A673 (cell line): ENCODE measurements at regions not wholly inside any gene's neighbourhood (a gene's known extent, or its start where the extent isn't known, plus 50 kb on each side); places are given as distances from the start of the nearest gene placed in this dataset.

Experiments
- BruUV-seq: library from RNA; stranded (reverse); fragments of 400-500 nt; replicated peaks from 2 replicates; lab custom pipeline; 2021; lab: Mats Ljungman, UMichigan
- CTCF ChIA-PET: fragments of 300-600 bp; sonication (Branson Sonifier 250); formaldehyde crosslinking; loops from one replicate; lab custom pipeline; 2022; ENCODE audit warnings: antibody characterized with exemption; lab: Charles Lee
- POLR2A ChIA-PET: fragments of 300-600 bp; sonication (Branson Sonifier 250); formaldehyde crosslinking; loops from one replicate; lab custom pipeline; 2022; ENCODE audit warnings: antibody characterized with exemption; ENCODE audit not compliant: low non-redundant PET; lab: Charles Lee
- DNase-seq: peaks from one replicate; pipeline ENCODE4 v3.0.0-alpha.2; 2015; ENCODE audit warnings: low spot score
- H3K27ac ChIP-seq: fragments of 200-600 bp; sonication (generic); 2 replicates; pipeline ENCODE4 v1.5.1; 2016; ENCODE audit warnings: mixed run types, low read depth, mild to moderate bottlenecking, mixed read lengths, antibody characterized with exemption, low read length; ENCODE audit not compliant: poor library complexity, severe bottlenecking
- H3K27me3 ChIP-seq: fragments of 200-600 bp; sonication (generic); replicated peaks from 2 replicates; pipeline ENCODE4 v1.6.1; 2017; ENCODE audit warnings: mixed run types, low read depth, mild to moderate bottlenecking, mixed read lengths, antibody characterized with exemption, low read length; ENCODE audit not compliant: insufficient read depth, poor library complexity
- H3K36me3 ChIP-seq: fragments of 200-600 bp; sonication (generic); 2 replicates; pipeline ENCODE4 v1.6.1; 2016; ENCODE audit warnings: mixed run types, mild to moderate bottlenecking, mixed read lengths, antibody characterized with exemption, low read length; ENCODE audit not compliant: insufficient read depth, poor library complexity, severe bottlenecking
- H3K4me1 ChIP-seq: fragments of 200-600 bp; sonication (generic); 2 replicates; pipeline ENCODE4 v1.6.1; 2017; ENCODE audit warnings: mixed run types, mild to moderate bottlenecking, mixed read lengths, antibody characterized with exemption, low read length; ENCODE audit not compliant: insufficient read depth, poor library complexity, severe bottlenecking
- H3K4me3 ChIP-seq: fragments of 200-600 bp; sonication (generic); 2 replicates; pipeline ENCODE4 v1.5.1; 2016; ENCODE audit warnings: low read depth, mixed run types, mild to moderate bottlenecking, mixed read lengths, low read length; ENCODE audit not compliant: poor library complexity, severe bottlenecking
- H3K9me3 ChIP-seq: fragments of 200-600 bp; sonication (generic); 2 replicates; pipeline ENCODE4 v1.6.1; 2016; ENCODE audit warnings: mixed run types, low read depth, mild to moderate bottlenecking, mixed read lengths, antibody characterized with exemption, low read length; ENCODE audit not compliant: poor library complexity, severe bottlenecking
- CTCF ChIP-seq: fragments of 300-800, 200-600 bp; sonication (generic); conservative IDR thresholded peaks from 2 replicates; pipeline ENCODE4 v1.5.1; 2017; ENCODE audit warnings: low read depth, mild to moderate bottlenecking, antibody characterized with exemption, low read length, moderate library complexity, mixed read lengths
- EZH2 ChIP-seq: fragments of 200-600 bp; sonication (generic); IDR thresholded peaks from 2 replicates; pipeline ENCODE4 v1.6.1; 2017; ENCODE audit warnings: borderline replicate concordance, low read depth, mild to moderate bottlenecking, mixed read lengths, antibody characterized with exemption, low read length; ENCODE audit not compliant: poor library complexity, severe bottlenecking
- intact Hi-C: fragments of 100-400 bp; cut with micrococcal nuclease; formaldehyde crosslinking; loops from one replicate; pipeline ENCODE4 v1.10.0; 2022; ENCODE audit not compliant: unreplicated experiment

GRCh38 chr1:118488787-118489186 lies 303.8 kb upstream of the SPAG17 start:
- Histone ChIP-seq H3K27me3 (no peaks in the 10 kb centered on the region), H3K27ac (no peak overlapping the region), H3K4me3 (no peak overlapping the region), H3K4me1 (peaks cover 3% of the 10 kb centered on the region), H3K9me3 (no peaks in the 10 kb centered on the region), H3K36me3 (no peaks in the 10 kb centered on the region)
- POLR2A ChIA-PET = no interaction called here
- BruUV-seq = no TSS peak
- CTCF ChIA-PET = no interaction called here
- no peak for DNase-seq
- TF ChIP-seq EZH2 (no peak), CTCF (no peak)
- intact Hi-C loops = no loop called here

- intact Hi-C loops = no loop called here
- H3K9me3 ChIP-seq = no peaks in the 10 kb centered on the region
- TF ChIP-seq CTCF (no peak), EZH2 (no peak)
Observed at GRCh38 chr1:118487932-118488331, 302.9 kb upstream of the SPAG17 start.

GRCh38 chr1:118487091-118487490 lies 302.1 kb upstream of the SPAG17 start:
- no peak overlapping the region for H3K27ac ChIP-seq
- ChIA-PET CTCF (no interaction called here), POLR2A (no interaction called here)
- H3K27me3 ChIP-seq = no peaks in the 10 kb centered on the region
- TF ChIP-seq EZH2 (no peak), CTCF (no peak)
- H3K4me3 ChIP-seq = no peak overlapping the region
- no peaks in the 10 kb centered on the region for H3K9me3 ChIP-seq
- intact Hi-C loops = no loop called here
- BruUV-seq = no TSS peak
- DNase-seq = no peak
- H3K36me3 ChIP-seq = no peaks in the 10 kb centered on the region
- H3K4me1 ChIP-seq = peaks cover 3% of the 10 kb centered on the region

More at GRCh38 chr1:118487932-118488331, 302.9 kb upstream of the SPAG17 start:
- Histone ChIP-seq H3K4me1 (peaks cover 3% of the 10 kb centered on the region), H3K27ac (no peak overlapping the region), H3K36me3 (no peaks in the 10 kb centered on the region), H3K4me3 (no peak overlapping the region), H3K27me3 (no peaks in the 10 kb centered on the region)
- no peak for DNase-seq
- ChIA-PET CTCF (no interaction called here), POLR2A (no interaction called here)
- BruUV-seq = no TSS peak
